B cell (primary cell): ENCODE measurements at regions not wholly inside any gene's neighbourhood (a gene's known extent, or its start where the extent isn't known, plus 50 kb on each side); places are given as distances from the start of the nearest gene placed in this dataset.

Experiments
- ATAC-seq: fragments of 200-7000 bp; cut with Tn5 transposase; one replicate; pipeline ENCODE4 v1.10.0; 2021; ENCODE audit warnings: low read depth, mild to moderate bottlenecking, moderate number of reproducible peaks, moderate library complexity
- CTCF ChIA-PET: fragments of 350-600 bp; sonication (Branson Sonifier 250); formaldehyde crosslinking; loops from one replicate; lab custom pipeline; 2021; ENCODE audit warnings: antibody characterized with exemption, inconsistent platforms; lab: Charles Lee
- POLR2A ChIA-PET: fragments of 350-600 bp; sonication (Branson Sonifier 250); formaldehyde crosslinking; loops from one replicate; lab custom pipeline; 2021; ENCODE audit warnings: antibody characterized with exemption; lab: Charles Lee
- DNase-seq: peaks from one replicate; pipeline ENCODE4 v3.0.0; 2013
- H2AFZ ChIP-seq: 2 replicates; pipeline ENCODE4 v1.6.1; 2012; ENCODE audit warnings: mild to moderate bottlenecking, low read depth, low read length; ENCODE audit not compliant: insufficient read depth, poor library complexity, severe bottlenecking
- H3K27ac ChIP-seq, 2 donors: 1 replicate in 1 of 2; 2 replicates in 1 of 2; pipeline ENCODE4 v1.5.1; 2012 to 2013; ENCODE audit warnings: low read length in 2 of 2, mild to moderate bottlenecking in 2 of 2, moderate library complexity in 1 of 2
- H3K27me3 ChIP-seq, 4 experiments: fragments of 200-600 bp in 1 of 4; sonication (generic) in 1 of 4; replicated peaks in 1 of 4; 1 replicate in 2 of 4; 2 replicates in 2 of 4; pipeline versions ENCODE4 v1.6.1 to v1.7.0; 2013 to 2016; ENCODE audit warnings: low read length in 3 of 4, mild to moderate bottlenecking in 2 of 4, mixed read lengths in 1 of 4, moderate library complexity in 1 of 4; ENCODE audit not compliant: insufficient read depth in 4 of 4, control insufficient read depth in 3 of 4; ENCODE audit errors: control extremely low read depth in 1 of 4
- H3K36me3 ChIP-seq, 2 experiments: replicated peaks in 1 of 2; 1 replicate in 1 of 2; 2 replicates in 1 of 2; pipeline versions ENCODE4 v1.6.1 to v1.7.1; 2013; ENCODE audit warnings: low read length in 1 of 2; ENCODE audit not compliant: insufficient read depth in 2 of 2, control insufficient read depth in 1 of 2; ENCODE audit errors: control extremely low read depth in 1 of 2, extremely low read depth in 1 of 2
- H3K4me1 ChIP-seq, 2 donors: fragments of 200-600 bp in 1 of 2; sonication (generic) in 1 of 2; 1 replicate in 1 of 2; 2 replicates in 1 of 2; pipeline versions ENCODE4 v1.5.1 to v1.6.1; 2013 to 2017; ENCODE audit warnings: low read length in 2 of 2; ENCODE audit not compliant: control insufficient read depth in 2 of 2, insufficient read depth in 2 of 2
- H3K4me2 ChIP-seq: replicated peaks from 2 replicates; pipeline ENCODE3; 2012; ENCODE audit warnings: mild to moderate bottlenecking, low read depth, low read length; ENCODE audit not compliant: poor library complexity, severe bottlenecking
- H3K4me3 ChIP-seq, 5 experiments: fragments of 200-600 bp in 1 of 5; sonication (generic) in 1 of 5; 1 replicate in 3 of 5; 2 replicates in 2 of 5; pipeline versions ENCODE4 v1.5.1 to v1.7.0; 2011 to 2016; ENCODE audit warnings: low read length in 4 of 5, mild to moderate bottlenecking in 4 of 5, low read depth in 2 of 5, control low read depth in 1 of 5, moderate library complexity in 1 of 5; ENCODE audit not compliant: insufficient read depth in 1 of 5; ENCODE audit errors: control extremely low read depth in 1 of 5, extremely low read depth in 1 of 5
- H3K79me2 ChIP-seq: fragments of 200-600 bp; sonication (generic); one replicate; pipeline ENCODE4 v1.6.0; 2016; ENCODE audit warnings: low read length; ENCODE audit not compliant: control insufficient read depth, insufficient read depth
- H3K9ac ChIP-seq: fragments of 200-600 bp; sonication (generic); 2 replicates; pipeline ENCODE4 v1.6.1; 2017; ENCODE audit warnings: mild to moderate bottlenecking, low read length, moderate library complexity
- H3K9me3 ChIP-seq, 3 donors: one replicate each; pipeline versions ENCODE4 v1.6.1 to v1.7.1; 2013; ENCODE audit warnings: low read length in 2 of 3; ENCODE audit not compliant: control insufficient read depth in 2 of 3, insufficient read depth in 1 of 3; ENCODE audit errors: control extremely low read depth in 1 of 3
- H4K20me1 ChIP-seq: 2 replicates; pipeline ENCODE4 v1.6.0; 2012; ENCODE audit warnings: mild to moderate bottlenecking, low read length; ENCODE audit not compliant: insufficient read depth, control insufficient read depth, poor library complexity, severe bottlenecking
- H3K27ac Mint-ChIP-seq: one replicate; pipeline ENCODE4 v1.8.0; 2021; ENCODE audit warnings: mixed read lengths
- H3K27me3 Mint-ChIP-seq: one replicate; pipeline ENCODE4 v1.8.0; 2021; ENCODE audit warnings: mixed read lengths
- H3K4me1 Mint-ChIP-seq: one replicate; pipeline ENCODE4 v1.8.0; 2021; ENCODE audit warnings: mixed read lengths
- H3K4me3 Mint-ChIP-seq: one replicate; pipeline ENCODE4 v1.8.0; 2021; ENCODE audit warnings: mixed read lengths
- H3K9me3 Mint-ChIP-seq: one replicate; pipeline ENCODE4 v1.8.0; 2022; ENCODE audit warnings: mixed read lengths; ENCODE audit not compliant: insufficient read depth
- EZH2 ChIP-seq: IDR thresholded peaks from 2 replicates; pipeline ENCODE4 v1.6.1; 2012; ENCODE audit warnings: borderline replicate concordance, low read depth, mild to moderate bottlenecking, moderate library complexity, low read length; ENCODE audit not compliant: insufficient read depth, poor library complexity, severe bottlenecking
- WGBS: methylation state at CpG from one replicate; pipeline ENCODE4 v1.1.5; 2013; ENCODE audit warnings: missing lambda C conversion rate; ENCODE audit not compliant: insufficient coverage; 5-methylcytosine and 5-hydroxymethylcytosine counted together
- intact Hi-C: fragments of 100-400 bp; cut with micrococcal nuclease; formaldehyde crosslinking; loops from one replicate; pipeline ENCODE4 v1.10.0; 2022
- TF ChIP-seq, protein P1 (sequence below): fragments of 200-600 bp; IDR thresholded peaks from one replicate; pipeline ENCODE4 v1.8.0; 2022; ENCODE audit warnings: antibody characterized with exemption, mild to moderate bottlenecking

DNA sequence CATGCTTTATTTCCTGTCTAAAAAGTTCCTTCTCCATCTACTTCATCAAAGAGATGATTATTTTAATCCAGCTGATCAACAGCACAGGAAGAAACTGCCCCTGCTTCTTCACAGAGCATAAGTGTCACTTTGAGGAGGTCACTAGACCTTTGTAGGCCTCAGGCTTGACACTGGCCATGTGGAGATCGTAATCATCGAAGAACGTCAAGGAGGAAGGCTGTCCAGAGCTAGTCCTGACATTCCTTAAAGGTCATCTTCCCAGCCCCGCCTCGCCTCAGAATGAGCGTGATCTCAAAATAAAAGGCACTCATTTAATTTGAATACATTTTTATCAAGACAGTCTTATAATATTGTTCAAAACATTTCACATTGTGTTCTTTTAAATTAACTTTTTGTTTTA is 445.7 kb upstream of the CDH4 start:
- H3K27ac ChIP-seq, result no peak overlapping the region
- H3K9me3 ChIP-seq, result peaks cover 0 to 19% (median 0%) of the 10 kb centered on the region in 3 donors
- H3K4me1 ChIP-seq, result no peaks in the 10 kb centered on the region
- ChIA-PET POLR2A (no interaction called here), CTCF (no interaction called here)
- no peaks in the 10 kb centered on the region for H3K79me2 ChIP-seq
- Mint-ChIP-seq H3K27me3 (no peaks in the 10 kb centered on the region), H3K27ac (no peak overlapping the region), H3K4me3 (no peak overlapping the region), H3K9me3 (peaks cover 3% of the 10 kb centered on the region), H3K4me1 (no peaks in the 10 kb centered on the region)
- H4K20me1 ChIP-seq, result no peaks in the 10 kb centered on the region
- 81% methylated on average over 3 of the region's 6 CpGs for WGBS
- H3K27me3 ChIP-seq, result no peaks in the 10 kb centered on the region
- DNase-seq (no peak), ATAC-seq (no peak)
- intact Hi-C loops, result no loop called here
- TF ChIP-seq EZH2, result no peak
- TF ChIP-seq, protein P1, sequence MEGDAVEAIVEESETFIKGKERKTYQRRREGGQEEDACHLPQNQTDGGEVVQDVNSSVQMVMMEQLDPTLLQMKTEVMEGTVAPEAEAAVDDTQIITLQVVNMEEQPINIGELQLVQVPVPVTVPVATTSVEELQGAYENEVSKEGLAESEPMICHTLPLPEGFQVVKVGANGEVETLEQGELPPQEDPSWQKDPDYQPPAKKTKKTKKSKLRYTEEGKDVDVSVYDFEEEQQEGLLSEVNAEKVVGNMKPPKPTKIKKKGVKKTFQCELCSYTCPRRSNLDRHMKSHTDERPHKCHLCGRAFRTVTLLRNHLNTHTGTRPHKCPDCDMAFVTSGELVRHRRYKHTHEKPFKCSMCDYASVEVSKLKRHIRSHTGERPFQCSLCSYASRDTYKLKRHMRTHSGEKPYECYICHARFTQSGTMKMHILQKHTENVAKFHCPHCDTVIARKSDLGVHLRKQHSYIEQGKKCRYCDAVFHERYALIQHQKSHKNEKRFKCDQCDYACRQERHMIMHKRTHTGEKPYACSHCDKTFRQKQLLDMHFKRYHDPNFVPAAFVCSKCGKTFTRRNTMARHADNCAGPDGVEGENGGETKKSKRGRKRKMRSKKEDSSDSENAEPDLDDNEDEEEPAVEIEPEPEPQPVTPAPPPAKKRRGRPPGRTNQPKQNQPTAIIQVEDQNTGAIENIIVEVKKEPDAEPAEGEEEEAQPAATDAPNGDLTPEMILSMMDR, result no peak
- no peak overlapping the region for H2AFZ ChIP-seq
- no peak overlapping the region for H3K4me2 ChIP-seq
- H3K9ac ChIP-seq, result no peak overlapping the region
- H3K36me3 ChIP-seq, result no peaks in the 10 kb centered on the region
- H3K4me3 ChIP-seq, result no peak overlapping the region

GRCh38 chr20:60806824-60807223 is 445.2 kb upstream of the CDH4 start:
- H3K27me3 Mint-ChIP-seq, result no peaks in the 10 kb centered on the region
- no peak overlapping the region for H3K27ac Mint-ChIP-seq
- Histone ChIP-seq H3K9ac (no peak overlapping the region), H2AFZ (no peak overlapping the region), H3K27me3 (no peaks in the 10 kb centered on the region), H3K9me3 (peaks cover 0 to 19% (median 0%) of the 10 kb centered on the region in 3 donors), H4K20me1 (no peaks in the 10 kb centered on the region), H3K27ac (no peak overlapping the region), H3K4me2 (no peak overlapping the region), H3K36me3 (no peaks in the 10 kb centered on the region), H3K79me2 (no peaks in the 10 kb centered on the region), H3K4me1 (no peaks in the 10 kb centered on the region), H3K4me3 (no peak overlapping the region)
- H3K4me1 Mint-ChIP-seq, result no peaks in the 10 kb centered on the region
- ChIA-PET CTCF (no interaction called here), POLR2A (no interaction called here)
- H3K9me3 Mint-ChIP-seq, result peaks cover 3% of the 10 kb centered on the region
- DNase-seq (no peak), ATAC-seq (no peak)
- intact Hi-C loops, result no loop called here
- TF ChIP-seq EZH2, result no peak
- TF ChIP-seq, protein P1, result no peak
- WGBS, result 100% methylated on average over 4 of the region's 5 CpGs
- no peak overlapping the region for H3K4me3 Mint-ChIP-seq
